Heart left ventricle (tissue), 16 donors: ENCODE measurements at regions not wholly inside any gene's neighbourhood (a gene's known extent, or its start where the extent isn't known, plus 50 kb on each side); places are given as distances from the start of the nearest gene placed in this dataset.
"Not testable (repeated sequence)": the region's sequence is repeated elsewhere in the genome, so short reads cannot be mapped to it uniquely, and the experiment has no call there.

Experiments
- ATAC-seq, 4 donors: fragments of 200-7000 bp; cut with Tn5 transposase; one replicate each; pipeline ENCODE4 v1.9.1; 2020 to 2022; ENCODE audit warnings: moderate library complexity in 4 of 4, mild to moderate bottlenecking in 3 of 4, moderate number of reproducible peaks in 1 of 4
- DNase-seq, 5 donors: peaks; one replicate each; pipeline ENCODE4 v3.0.0-alpha.2; 2020
- H3K27ac ChIP-seq, 12 donors: fragments of 200-600 bp; sonication (generic) in 4 of 12; one replicate each; pipeline versions ENCODE4 v1.5.0 to v1.8.0; 2016 to 2022; ENCODE audit warnings: mild to moderate bottlenecking in 2 of 12
- H3K27me3 ChIP-seq, 9 donors: fragments of 200-600 bp; sonication (generic) in 2 of 9; one replicate each; pipeline versions ENCODE4 v1.5.1 to v1.8.0; 2016 to 2022; ENCODE audit warnings: mild to moderate bottlenecking in 3 of 9
- H3K36me3 ChIP-seq, 9 donors: fragments of 200-600 bp; sonication (generic) in 2 of 9; one replicate each; pipeline versions ENCODE4 v1.5.0 to v1.8.0; 2018 to 2022; ENCODE audit warnings: mild to moderate bottlenecking in 2 of 9
- H3K4me1 ChIP-seq, 12 donors: fragments of 200-600 bp; sonication (generic) in 4 of 12; one replicate each; pipeline versions ENCODE4 v1.5.0 to v1.8.0; 2016 to 2022; ENCODE audit warnings: mild to moderate bottlenecking in 3 of 12
- H3K4me3 ChIP-seq, 12 donors: fragments of 200-600 bp; sonication (generic) in 4 of 12; one replicate each; pipeline versions ENCODE4 v1.5.0 to v1.8.0; 2017 to 2022; ENCODE audit warnings: mild to moderate bottlenecking in 9 of 12, moderate library complexity in 4 of 12
- H3K9me3 ChIP-seq, 12 donors: fragments of 200-600 bp; sonication (generic) in 4 of 12; one replicate each; pipeline versions ENCODE4 v1.5.0 to v1.8.0; 2016 to 2022; ENCODE audit warnings: mild to moderate bottlenecking in 1 of 12
- CTCF ChIP-seq, 12 donors: fragments of 200-600 bp; sonication (generic) in 4 of 12; IDR thresholded peaks; one replicate each; pipeline versions ENCODE4 v1.5.0 to v1.8.0; 2018 to 2022; ENCODE audit warnings: antibody characterized with exemption in 12 of 12, mild to moderate bottlenecking in 5 of 12
- POLR2A ChIP-seq, 2 donors: fragments of 450-650 bp; IDR thresholded peaks; one replicate each; pipeline ENCODE4 v1.6.1; 2017; ENCODE audit warnings: antibody characterized with exemption in 2 of 2, mild to moderate bottlenecking in 2 of 2, moderate library complexity in 2 of 2
- WGBS, 4 donors: extraction: QIAGEN DNeasy Blood & Tissue Kit in 2 of 4; methylation state at CpG; one replicate each; pipeline versions ENCODE4 v1.1.5 to v1.1.7; 2013 to 2018; 5-methylcytosine and 5-hydroxymethylcytosine counted together
- intact Hi-C, 10 donors: fragments of 100-400 bp; cut with DNase I; formaldehyde crosslinking; loops; one replicate each; pipeline versions ENCODE4 v1.11.1 to v1.14.2; 2022
- donor health status: ischemic (EF 13 %, LVEDD 7.1; RV severe dilation, severe dysfunction).
- donor health status: healthy with polysubstance abuse.
- donor health status: DM: no; HTN: yes; CAD: no.
- donor health status: DM: no; HTN: no; CAD: no.
- donor health status: ischemic (EF 25% LVEDD 6.9; RV normal size, moderate dysfunction).
- donor health status: ischemic (EF 25% LVEDD 5.7; RV mildly dilated, moderate dysfunction).
- donor health status: healthy.
- donor health status: DM: yes; HTN: yes; CAD: no.
- donor health status: ischemic (EF 35%, LVEDD 5.7; RV mildly dilated, moderate dysfunction).
- donor health status: nonischemic (EF 11% LVEDD 7.7; RV severe dilation, severe dysfunction).
- donor health status: DM: yes; HTN: yes; CAD: no.
- donor health status: PGD.
- donor health status: ischemic (EF 29% LVEDD 5.4; RV normal size, mild dysfunction).
- donor health status: nonischemic (EF 23%, LVEDD 6.1; RV moderate dilation, normal function).

GRCh38 chr2:3105814-3106569 is 271.6 kb downstream of the EIPR1 start:
- no peak overlapping the region for H3K27ac ChIP-seq
- DNase-seq (peak in 1 of 5 donors; percentile 47), ATAC-seq (no peak)
- 61 to 79% (median 71%) methylated on average over 17 of the region's 17 CpGs for WGBS, 4 donors
- intact Hi-C loops, result no loop called here
- H3K4me1 ChIP-seq, result no peaks in the 10 kb centered on the region
- H3K9me3 ChIP-seq, result no peaks in the 10 kb centered on the region
- no peak overlapping the region for H3K4me3 ChIP-seq
- H3K36me3 ChIP-seq, result no peaks in the 10 kb centered on the region
- TF ChIP-seq CTCF (IDR thresholded peaks at IDR 0.05) (no peak), POLR2A (IDR thresholded peaks at IDR 0.05) (no peak)
- H3K27me3 ChIP-seq, result peaks cover 0 to 3% (median 0%) of the 10 kb centered on the region in 9 donors

- H3K27ac ChIP-seq, H3K27me3 ChIP-seq, ATAC-seq, DNase-seq, H3K9me3 ChIP-seq, H3K4me3 ChIP-seq, H3K4me1 ChIP-seq, H3K36me3 ChIP-seq, intact Hi-C loops: not testable (repeated sequence)
- WGBS, 4 donors, result 56 to 67% (median 59%) methylated on average over 12 to 14 of the region's 14 CpGs
Measured at GRCh38 chr2:3104958-3105813, 272.4 kb downstream of the EIPR1 start.

GRCh38 chr2:3104261-3104660 is 273.4 kb downstream of the EIPR1 start:
- 82 to 90% (median 88%) methylated on average over 11 of the region's 11 CpGs for WGBS, 4 donors
- TF ChIP-seq CTCF (IDR thresholded peaks at IDR 0.05) (no peak), POLR2A (IDR thresholded peaks at IDR 0.05) (no peak)
- Histone ChIP-seq H3K36me3 (no peaks in the 10 kb centered on the region), H3K9me3 (no peaks in the 10 kb centered on the region), H3K4me3 (no peak overlapping the region), H3K27ac (no peak overlapping the region), H3K27me3 (peaks cover 0 to 3% (median 0%) of the 10 kb centered on the region in 9 donors), H3K4me1 (no peaks in the 10 kb centered on the region)
- no peak for ATAC-seq
- intact Hi-C loops, result no loop called here
- DNase-seq, result no peak

- Histone ChIP-seq H3K36me3 (no peaks in the 10 kb centered on the region), H3K9me3 (no peaks in the 10 kb centered on the region), H3K4me1 (no peaks in the 10 kb centered on the region), H3K4me3 (no peak overlapping the region), H3K27me3 (peaks cover 0 to 7% (median 0%) of the 10 kb centered on the region in 9 donors), H3K27ac (no peak overlapping the region)
- ATAC-seq (no peak), DNase-seq (no peak)
- no peak for TF ChIP-seq POLR2A (IDR thresholded peaks at IDR 0.05)
- TF ChIP-seq CTCF (IDR thresholded peaks at IDR 0.05), result no peak
- WGBS, 4 donors, result 91 to 93% (median 92%) methylated on average over 11 of the region's 11 CpGs
- intact Hi-C loops, result no loop called here
Measured at GRCh38 chr2:3102922-3103569, 274.6 kb downstream of the EIPR1 start.
